Spleen (tissue), 11 donors: ENCODE measurements at regions not wholly inside any gene's neighbourhood (a gene's known extent, or its start where the extent isn't known, plus 50 kb on each side); places are given as distances from the start of the nearest gene placed in this dataset.
"Not testable (repeated sequence)": the region's sequence is repeated elsewhere in the genome, so short reads cannot be mapped to it uniquely, and the experiment has no call there.

Experiments used
- DNase-seq: peaks from one replicate; pipeline ENCODE4 v3.0.0-alpha.2; 2020
- H3K27ac ChIP-seq, 8 donors: fragments of 200-600 bp; sonication (generic) in 7 of 8; 1 replicate in 4 of 8; 2 replicates in 4 of 8; pipeline versions ENCODE4 v1.5.0 to v1.8.0; 2016 to 2021; ENCODE audit warnings: inconsistent platforms in 4 of 8, mild to moderate bottlenecking in 4 of 8, moderate library complexity in 1 of 8
- H3K27me3 ChIP-seq, 7 donors: fragments of 200-600 bp; sonication (generic) in 6 of 7; replicated peaks in 1 of 7; 1 replicate in 4 of 7; 2 replicates in 3 of 7; pipeline versions ENCODE4 v1.5.0 to v1.8.0; 2016 to 2021; ENCODE audit warnings: inconsistent platforms in 3 of 7, mild to moderate bottlenecking in 1 of 7
- H3K36me3 ChIP-seq, 6 donors: fragments of 200-600 bp; sonication (generic) in 5 of 6; 1 replicate in 4 of 6; 2 replicates in 2 of 6; pipeline versions ENCODE4 v1.5.0 to v1.8.0; 2016 to 2021; ENCODE audit warnings: inconsistent platforms in 2 of 6
- H3K4me1 ChIP-seq, 6 donors: fragments of 200-600 bp; sonication (generic) in 5 of 6; 1 replicate in 3 of 6; 2 replicates in 3 of 6; pipeline versions ENCODE4 v1.5.0 to v1.8.0; 2016 to 2021; ENCODE audit warnings: inconsistent platforms in 3 of 6
- H3K4me3 ChIP-seq, 8 donors: fragments of 200-600 bp; sonication (generic) in 7 of 8; 1 replicate in 4 of 8; 2 replicates in 4 of 8; pipeline versions ENCODE4 v1.5.0 to v1.8.0; 2016 to 2021; ENCODE audit warnings: inconsistent platforms in 4 of 8, mild to moderate bottlenecking in 4 of 8, moderate library complexity in 2 of 8
- H3K9me3 ChIP-seq, 8 donors: fragments of 200-600 bp; sonication (generic) in 7 of 8; 1 replicate in 4 of 8; 2 replicates in 4 of 8; pipeline versions ENCODE4 v1.5.0 to v1.8.0; 2016 to 2021; ENCODE audit warnings: inconsistent platforms in 4 of 8
- CTCF ChIP-seq, 11 experiments: fragments of 200-600 bp in 7 of 11; fragments of 450-650 bp in 4 of 11; sonication (generic) in 4 of 11; IDR thresholded peaks in 8 of 11; conservative IDR thresholded peaks in 3 of 11; 1 replicate in 7 of 11; 2 replicates in 4 of 11; pipeline versions ENCODE4 v1.4.0 to v1.8.0; 2016 to 2021; ENCODE audit warnings: antibody characterized with exemption in 11 of 11, inconsistent platforms in 4 of 11, mild to moderate bottlenecking in 1 of 11
- POLR2A ChIP-seq, 3 donors: fragments of 450-650 bp; IDR thresholded peaks; one replicate each; pipeline ENCODE4 v1.5.1; 2017; ENCODE audit warnings: antibody characterized with exemption in 3 of 3, mild to moderate bottlenecking in 1 of 3
- POLR2AphosphoS5 ChIP-seq, 3 donors: sonication (generic); formaldehyde crosslinking; IDR thresholded peaks; one replicate each; pipeline ENCODE4 v1.5.1; 2017; ENCODE audit warnings: antibody characterized with exemption in 3 of 3
- WGBS, 5 donors: extraction: QIAGEN DNeasy Blood & Tissue Kit in 3 of 5; methylation state at CpG; one replicate each; pipeline versions ENCODE4 v1.1.5 to v1.1.7; 2013 to 2018; 5-methylcytosine and 5-hydroxymethylcytosine counted together
- intact Hi-C: fragments of 100-400 bp; cut with DNase I; formaldehyde crosslinking; loops from one replicate; pipeline ENCODE4 v1.15.0; 2023; ENCODE audit warnings: low total_unique reads
- donor health status: healthy with polysubstance abuse.
- donor health status: DM: no; HTN: no; CAD: no; lungs with moderate emphysema.
- donor health status: DM: no; HTN: no; CAD: no.
- donor health status: Bipolar disorder and iron deficiency.
- donor health status: healthy.
- donor health status: DM: no; HTN: no; CAD: no.
- donor health status: DM: yes; HTN: yes; CAD: no.

- Histone ChIP-seq H3K36me3 (no peaks in the 10 kb centered on the region), H3K27me3 (no peaks in the 10 kb centered on the region), H3K9me3 (peaks cover 0 to 24% (median 0%) of the 10 kb centered on the region in 8 donors), H3K27ac (no peak overlapping the region), H3K4me1 (no peaks in the 10 kb centered on the region), H3K4me3 (no peak overlapping the region)
- DNase-seq, result no peak
- TF ChIP-seq POLR2AphosphoS5 (IDR thresholded peaks at IDR 0.05) (no peak), POLR2A (IDR thresholded peaks at IDR 0.05) (no peak), CTCF (IDR thresholded peaks at IDR 0.05 in 8 of 11, conservative IDR thresholded peaks at IDR 0.05 in 3 of 11) (no peak)
- intact Hi-C loops, result no loop called here
- 81 to 90% (median 86%) methylated on average over 6 of the region's 6 CpGs for WGBS, 5 donors
Measured at GRCh38 chr3:164812042-164812441, 266.3 kb downstream of the SI start.

GRCh38 chr3:164806188-164806587 lies 272.1 kb downstream of the SI start:
- Histone ChIP-seq H3K4me3 (no peak overlapping the region), H3K27ac (no peak overlapping the region), H3K36me3 (no peaks in the 10 kb centered on the region), H3K4me1 (no peaks in the 10 kb centered on the region), H3K27me3 (no peaks in the 10 kb centered on the region), H3K9me3 (no peaks in the 10 kb centered on the region)
- DNase-seq, result no peak
- WGBS, 5 donors, result 76 to 78% (median 77%) methylated on average over 2 of the region's 2 CpGs
- intact Hi-C loops, result no loop called here
- no peak for TF ChIP-seq POLR2A (IDR thresholded peaks at IDR 0.05)
- TF ChIP-seq POLR2AphosphoS5 (IDR thresholded peaks at IDR 0.05), result no peak

- WGBS, 5 donors, result 71 to 89% (median 77%) methylated on average over 1 of the region's 1 CpG
- TF ChIP-seq POLR2A (IDR thresholded peaks at IDR 0.05) (no peak), CTCF (IDR thresholded peaks at IDR 0.05 in 8 of 11, conservative IDR thresholded peaks at IDR 0.05 in 3 of 11) (no peak), POLR2AphosphoS5 (IDR thresholded peaks at IDR 0.05) (no peak)
- intact Hi-C loops, result no loop called here
Measured at GRCh38 chr3:164794099-164794498, 284.2 kb downstream of the SI start.

GRCh38 chr3:164791263-164791662 lies 287.0 kb downstream of the SI start:
- TF ChIP-seq POLR2A (IDR thresholded peaks at IDR 0.05) (no peak), POLR2AphosphoS5 (IDR thresholded peaks at IDR 0.05) (no peak)
- Histone ChIP-seq H3K9me3 (peaks cover 0 to 14% (median 9%) of the 10 kb centered on the region in 8 donors), H3K27me3 (no peaks in the 10 kb centered on the region), H3K27ac (no peak overlapping the region), H3K4me3 (no peak overlapping the region), H3K4me1 (no peaks in the 10 kb centered on the region), H3K36me3 (no peaks in the 10 kb centered on the region)
- WGBS, 5 donors, result 68 to 78% (median 69%) methylated on average over 4 of the region's 4 CpGs
- DNase-seq, result no peak
- intact Hi-C loops, result no loop called here

More at GRCh38 chr3:164794099-164794498, 284.2 kb downstream of the SI start:
- Histone ChIP-seq H3K4me1 (no peaks in the 10 kb centered on the region), H3K27me3 (no peaks in the 10 kb centered on the region), H3K27ac (no peak overlapping the region), H3K4me3 (no peak overlapping the region), H3K9me3 (no peaks in the 10 kb centered on the region), H3K36me3 (no peaks in the 10 kb centered on the region)
- DNase-seq, result no peak

- H3K4me1 ChIP-seq, H3K36me3 ChIP-seq, H3K27ac ChIP-seq, H3K27me3 ChIP-seq, H3K4me3 ChIP-seq, intact Hi-C loops: not testable (repeated sequence)
- H3K9me3 ChIP-seq, result peaks cover 0 to 20% (median 12%) of the 10 kb centered on the region in 8 donors
- WGBS, 5 donors, result 88 to 96% (median 93%) methylated on average over 10 to 21 of the region's 21 CpGs
- DNase-seq, result peak; percentile 68
Measured at GRCh38 chr3:164784407-164784806, 293.9 kb downstream of the SI start.

GRCh38 chr3:164781755-164782154 lies 296.5 kb downstream of the SI start:
- Histone ChIP-seq H3K4me3 (no peak overlapping the region), H3K9me3 (peaks cover 0 to 21% (median 5%) of the 10 kb centered on the region in 8 donors), H3K36me3 (no peaks in the 10 kb centered on the region), H3K4me1 (no peaks in the 10 kb centered on the region), H3K27ac (no peak overlapping the region), H3K27me3 (no peaks in the 10 kb centered on the region)
- no peak for DNase-seq
- TF ChIP-seq POLR2AphosphoS5 (IDR thresholded peaks at IDR 0.05) (no peak), CTCF (IDR thresholded peaks at IDR 0.05 in 8 of 11, conservative IDR thresholded peaks at IDR 0.05 in 3 of 11) (no peak), POLR2A (IDR thresholded peaks at IDR 0.05) (no peak)
- intact Hi-C loops, result no loop called here
